Hepatocyte (in vitro differentiated cells): ENCODE measurements at regions not wholly inside any gene's neighbourhood (a gene's known extent, or its start where the extent isn't known, plus 50 kb on each side); places are given as distances from the start of the nearest gene placed in this dataset.

Source experiments
- DNase-seq: peaks from one replicate; pipeline ENCODE4 v3.0.0-alpha.2; 2016; ENCODE audit warnings: low spot score
- H2AFZ ChIP-seq: fragments of 200-600 bp; sonication (generic); 2 replicates; pipeline ENCODE4 v1.6.0; 2016; ENCODE audit warnings: antibody characterized with exemption, mild to moderate bottlenecking
- H3K27ac ChIP-seq: fragments of 200-600 bp; sonication (generic); 2 replicates; pipeline ENCODE4 v1.5.1; 2016; ENCODE audit warnings: mild to moderate bottlenecking
- H3K27me3 ChIP-seq: fragments of 200-600 bp; sonication (generic); 2 replicates; pipeline ENCODE4 v1.6.1; 2016
- H3K36me3 ChIP-seq: fragments of 200-600 bp; sonication (generic); replicated peaks from 2 replicates; pipeline ENCODE4 v1.5.1; 2016; ENCODE audit warnings: low read depth; ENCODE audit not compliant: insufficient read depth
- H3K4me1 ChIP-seq: fragments of 200-600 bp; sonication (generic); 2 replicates; pipeline ENCODE4 v1.5.1; 2016; ENCODE audit warnings: mild to moderate bottlenecking, moderate library complexity; ENCODE audit not compliant: insufficient read depth
- H3K4me2 ChIP-seq: fragments of 200-600 bp; sonication (generic); 2 replicates; pipeline ENCODE4 v1.6.0; 2016
- H3K4me3 ChIP-seq: fragments of 200-600 bp; sonication (generic); 2 replicates; pipeline ENCODE4 v1.5.1; 2016; ENCODE audit warnings: mild to moderate bottlenecking
- H3K79me2 ChIP-seq: fragments of 200-600 bp; sonication (generic); 2 replicates; pipeline ENCODE4 v1.6.0; 2017; ENCODE audit warnings: mild to moderate bottlenecking
- H3K9me2 ChIP-seq: fragments of 200-600 bp; sonication (generic); replicated peaks from 2 replicates; pipeline ENCODE4 v1.6.0; 2017; ENCODE audit warnings: mild to moderate bottlenecking; ENCODE audit not compliant: insufficient read depth
- H3K9me3 ChIP-seq: fragments of 200-600 bp; sonication (generic); 2 replicates; pipeline ENCODE4 v1.5.1; 2016; ENCODE audit warnings: low read depth, mild to moderate bottlenecking
- H4K20me1 ChIP-seq: fragments of 200-600 bp; sonication (generic); 2 replicates; pipeline ENCODE4 v1.6.0; 2016; ENCODE audit warnings: mild to moderate bottlenecking; ENCODE audit not compliant: insufficient read depth, poor library complexity, severe bottlenecking
- CTCF ChIP-seq: fragments of 200-600 bp; sonication (generic); IDR thresholded peaks from 2 replicates; pipeline ENCODE4 v1.5.1; 2016; ENCODE audit warnings: antibody characterized with exemption, mild to moderate bottlenecking; ENCODE audit not compliant: poor library complexity
- EZH2 ChIP-seq: fragments of 200-600 bp; sonication (generic); IDR thresholded peaks from 2 replicates; pipeline ENCODE4 v1.6.1; 2016; ENCODE audit warnings: antibody characterized with exemption, mild to moderate bottlenecking, borderline replicate concordance
- EZH2phosphoT487 ChIP-seq: fragments of 200-600 bp; sonication (generic); IDR thresholded peaks from one replicate; pipeline ENCODE4 v1.6.1; 2018; ENCODE audit warnings: antibody characterized with exemption, mild to moderate bottlenecking, low read depth, moderate library complexity; ENCODE audit not compliant: unreplicated experiment, severe bottlenecking
- WGBS: methylation state at CpG from one replicate; pipeline ENCODE4 v1.1.6; 2016; ENCODE audit warnings: low lambda C conversion rate; ENCODE audit errors: missing lambda C conversion rate; 5-methylcytosine and 5-hydroxymethylcytosine counted together

DNA sequence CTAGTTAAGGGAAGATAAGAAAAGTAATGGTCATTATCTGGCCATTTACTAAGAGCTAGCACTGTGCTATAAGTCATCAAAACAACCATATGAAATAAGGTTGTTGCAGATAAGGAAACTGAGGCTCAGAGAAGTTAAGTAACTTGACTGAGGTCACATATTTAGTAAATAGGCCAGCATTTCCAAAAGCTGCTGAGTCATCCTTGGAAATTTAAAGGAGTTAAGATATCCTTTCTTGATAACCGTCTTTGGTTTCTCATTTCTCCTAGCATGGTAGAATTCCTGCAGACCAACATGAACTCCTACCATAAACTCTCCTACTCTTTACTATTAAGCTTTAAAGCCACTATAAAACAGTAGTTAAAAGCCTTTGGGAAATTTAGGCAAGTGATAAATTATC lies 85.0 kb upstream of the PDZRN3 start:
- Histone ChIP-seq H3K27me3 (no peaks in the 10 kb centered on the region), H3K36me3 (no peaks in the 10 kb centered on the region), H3K4me2 (no peak overlapping the region), H3K4me3 (no peak overlapping the region), H3K9me3 (no peaks in the 10 kb centered on the region), H3K9me2 (no peaks in the 10 kb centered on the region), H3K79me2 (no peaks in the 10 kb centered on the region), H4K20me1 (no peaks in the 10 kb centered on the region), H2AFZ (no peak overlapping the region), H3K4me1 (peaks cover 8% of the 10 kb centered on the region), H3K27ac (no peak overlapping the region)
- DNase-seq, result no peak
- 57% methylated on average over 1 of the region's 1 CpG for WGBS
- no peak for TF ChIP-seq EZH2phosphoT487
- TF ChIP-seq EZH2, result no peak
- TF ChIP-seq CTCF, result no peak

DNA sequence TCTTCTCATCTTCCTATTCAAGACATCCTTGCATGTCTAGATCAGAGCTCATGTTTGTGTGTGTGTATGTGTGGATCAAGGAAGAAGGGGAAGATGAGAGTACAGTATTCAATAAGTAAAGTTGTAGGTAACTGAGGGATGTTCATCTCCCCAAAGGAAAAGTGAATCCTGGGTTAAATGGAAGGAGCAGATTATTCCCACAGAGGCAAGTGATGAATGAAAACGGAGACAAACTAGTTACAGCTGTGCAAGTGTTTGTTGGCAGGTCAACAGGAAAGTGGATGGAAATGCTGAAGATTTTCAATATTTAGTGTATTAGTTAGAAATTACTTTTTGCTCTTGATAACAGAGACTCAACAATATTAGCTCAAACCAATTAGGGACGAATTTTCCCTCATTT lies 84.2 kb upstream of the PDZRN3 start:
- Histone ChIP-seq H3K4me1 (peaks cover 8% of the 10 kb centered on the region), H3K4me3 (no peak overlapping the region), H3K36me3 (no peaks in the 10 kb centered on the region), H3K9me2 (no peaks in the 10 kb centered on the region), H3K27me3 (no peaks in the 10 kb centered on the region), H2AFZ (no peak overlapping the region), H4K20me1 (no peaks in the 10 kb centered on the region), H3K79me2 (no peaks in the 10 kb centered on the region), H3K9me3 (no peaks in the 10 kb centered on the region), H3K4me2 (no peak overlapping the region), H3K27ac (no peak overlapping the region)
- 76% methylated on average over 2 of the region's 2 CpGs for WGBS
- TF ChIP-seq EZH2, result no peak
- TF ChIP-seq CTCF, result no peak
- TF ChIP-seq EZH2phosphoT487, result no peak
- no peak for DNase-seq

- WGBS, result 78% methylated on average over 2 of the region's 2 CpGs
- Histone ChIP-seq H3K79me2 (no peaks in the 10 kb centered on the region), H3K9me3 (no peaks in the 10 kb centered on the region), H2AFZ (no peak overlapping the region), H3K4me2 (peak overlapping the region; percentile 20), H4K20me1 (no peaks in the 10 kb centered on the region), H3K27me3 (no peaks in the 10 kb centered on the region), H3K4me3 (no peak overlapping the region), H3K4me1 (peaks cover 8% of the 10 kb centered on the region), H3K27ac (peak overlapping the region; percentile 42), H3K9me2 (no peaks in the 10 kb centered on the region), H3K36me3 (no peaks in the 10 kb centered on the region)
- DNase-seq, result no peak
- TF ChIP-seq EZH2phosphoT487, result no peak
- no peak for TF ChIP-seq EZH2
- TF ChIP-seq CTCF, result no peak
Measured at GRCh38 chr3:73707772-73708171, 83.0 kb upstream of the PDZRN3 start.

DNA sequence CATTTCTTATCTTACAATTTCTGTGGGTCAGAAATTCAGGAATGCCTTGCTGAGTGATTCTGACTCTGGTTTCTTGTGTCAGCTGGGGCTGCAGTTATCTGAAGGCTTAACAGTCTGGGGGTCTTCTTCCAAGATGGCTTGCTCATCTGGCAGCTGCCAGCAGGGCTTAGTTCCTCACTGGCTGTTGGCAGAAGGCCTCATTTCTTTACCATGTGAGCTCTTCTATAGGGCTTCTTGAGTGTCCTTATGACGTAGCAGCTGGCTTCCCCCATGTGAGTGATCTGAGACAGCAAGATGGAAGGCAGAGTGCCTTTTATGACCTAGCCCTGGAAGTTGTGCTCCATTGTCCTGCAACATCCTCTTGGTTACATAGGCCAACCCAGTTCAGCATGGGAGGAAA lies 82.0 kb upstream of the PDZRN3 start:
- no peak overlapping the region for H3K27ac ChIP-seq
- no peak overlapping the region for H3K4me2 ChIP-seq
- no peaks in the 10 kb centered on the region for H3K9me3 ChIP-seq
- DNase-seq, result no peak
- no peak overlapping the region for H3K4me3 ChIP-seq
- no peak for TF ChIP-seq EZH2
- no peak for TF ChIP-seq EZH2phosphoT487
- no peak for TF ChIP-seq CTCF
- no peaks in the 10 kb centered on the region for H4K20me1 ChIP-seq
- no peak overlapping the region for H2AFZ ChIP-seq
- H3K36me3 ChIP-seq, result no peaks in the 10 kb centered on the region
- H3K9me2 ChIP-seq, result no peaks in the 10 kb centered on the region
- H3K27me3 ChIP-seq, result no peaks in the 10 kb centered on the region
- no peaks in the 10 kb centered on the region for H3K79me2 ChIP-seq
- H3K4me1 ChIP-seq, result peaks cover 8% of the 10 kb centered on the region
- 46% methylated on average over 1 of the region's 1 CpG for WGBS
